Pancreas (tissue), 10 donors: ENCODE measurements at regions not wholly inside any gene's neighbourhood (a gene's known extent, or its start where the extent isn't known, plus 50 kb on each side); places are given as distances from the start of the nearest gene placed in this dataset.

Experiments
- ATAC-seq, 4 donors: fragments of 200-7000 bp; cut with Tn5 transposase; one replicate each; pipeline versions ENCODE4 v1.8.0 to v1.9.1; 2020; ENCODE audit warnings: mild to moderate bottlenecking in 4 of 4, moderate library complexity in 4 of 4
- DNase-seq, 6 donors: peaks; one replicate each; pipeline ENCODE4 v3.0.0-alpha.2; 2020
- FAIRE-seq: peaks from 2 replicates; lab custom pipeline; 2012; peaks lifted over from hg19 to GRCh38; lab: Jason Lieb, UNC
- H3K27ac ChIP-seq, 4 donors: fragments of 200-600 bp; sonication (generic); 1 replicate in 3 of 4; 2 replicates in 1 of 4; pipeline versions ENCODE4 v1.5.0 to v1.8.0; 2020
- H3K27me3 ChIP-seq, 4 donors: fragments of 200-600 bp; one replicate each; pipeline ENCODE4 v1.8.0; 2021
- H3K36me3 ChIP-seq, 3 donors: fragments of 200-600 bp; sonication (generic) in 1 of 3; one replicate each; pipeline versions ENCODE4 v1.5.0 to v1.8.0; 2020 to 2021
- H3K4me1 ChIP-seq, 3 donors: fragments of 200-600 bp; one replicate each; pipeline ENCODE4 v1.8.0; 2021
- H3K4me3 ChIP-seq, 4 donors: fragments of 200-600 bp; sonication (generic) in 2 of 4; one replicate each; pipeline versions ENCODE4 v1.5.0 to v1.8.0; 2020 to 2021
- H3K9me3 ChIP-seq, 4 donors: fragments of 200-600 bp; one replicate each; pipeline ENCODE4 v1.8.0; 2021
- WGBS, 2 donors: extraction: QIAGEN DNeasy Blood & Tissue Kit; methylation state at CpG; one replicate each; pipeline ENCODE4 v1.1.7; 2013; 5-methylcytosine and 5-hydroxymethylcytosine counted together
- intact Hi-C, 3 donors: fragments of 100-400 bp; cut with DNase I; formaldehyde crosslinking; loops; one replicate each; pipeline versions ENCODE4 v1.11.1 to v1.14.2; 2022
- TF ChIP-seq, protein P1 (sequence below), 4 donors: fragments of 200-600 bp; sonication (generic) in 3 of 4; IDR thresholded peaks; one replicate each; pipeline versions ENCODE4 v1.5.0 to v1.8.0; 2021; ENCODE audit warnings: antibody characterized with exemption in 4 of 4
- donor health status: healthy with polysubstance abuse.
- donor health status: DM: no; HTN: no; CAD: no; lungs with moderate emphysema.
- donor health status: DM: no; HTN: no; CAD: no.
- donor health status: control.
- donor health status: control.
- donor health status: Bipolar disorder and iron deficiency.
- donor health status: DM: yes; HTN: yes; CAD: no.
- donor health status: DM: no; HTN: no; CAD: no.
- donor health status: DM: no; HTN: no; CAD: no.
- donor health status: DM: yes; HTN: yes; CAD: no.

DNA sequence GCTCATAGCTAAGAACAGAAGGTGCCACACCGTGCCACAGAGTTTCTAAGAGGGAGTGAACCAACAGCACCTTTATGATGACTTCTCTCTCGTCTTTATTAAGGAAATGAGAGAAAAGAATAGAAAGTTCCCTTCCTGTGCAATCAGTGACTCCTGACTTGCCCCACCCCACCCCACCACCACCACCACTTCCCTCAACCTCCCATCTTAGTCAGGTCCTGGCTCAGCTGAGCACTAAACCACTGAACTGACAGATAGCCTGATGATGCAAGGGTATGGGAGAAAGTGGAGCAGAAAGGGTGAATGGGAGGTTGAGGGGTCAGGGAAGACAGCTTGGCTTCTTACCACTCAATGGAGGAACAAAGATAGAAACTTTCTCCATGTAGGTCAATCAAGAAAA lies 75.2 kb upstream of the RMDN2 start:
- no peak overlapping the region for H3K27ac ChIP-seq
- H3K27me3 ChIP-seq = no peaks in the 10 kb centered on the region
- ATAC-seq (no peak), FAIRE-seq (no peak), DNase-seq (no peak)
- H3K4me1 ChIP-seq = peaks cover 0 to 3% (median 0%) of the 10 kb centered on the region in 3 donors
- WGBS, 2 donors = 85 to 86% methylated on average over 2 of the region's 2 CpGs
- H3K36me3 ChIP-seq = no peaks in the 10 kb centered on the region
- TF ChIP-seq, protein P1, sequence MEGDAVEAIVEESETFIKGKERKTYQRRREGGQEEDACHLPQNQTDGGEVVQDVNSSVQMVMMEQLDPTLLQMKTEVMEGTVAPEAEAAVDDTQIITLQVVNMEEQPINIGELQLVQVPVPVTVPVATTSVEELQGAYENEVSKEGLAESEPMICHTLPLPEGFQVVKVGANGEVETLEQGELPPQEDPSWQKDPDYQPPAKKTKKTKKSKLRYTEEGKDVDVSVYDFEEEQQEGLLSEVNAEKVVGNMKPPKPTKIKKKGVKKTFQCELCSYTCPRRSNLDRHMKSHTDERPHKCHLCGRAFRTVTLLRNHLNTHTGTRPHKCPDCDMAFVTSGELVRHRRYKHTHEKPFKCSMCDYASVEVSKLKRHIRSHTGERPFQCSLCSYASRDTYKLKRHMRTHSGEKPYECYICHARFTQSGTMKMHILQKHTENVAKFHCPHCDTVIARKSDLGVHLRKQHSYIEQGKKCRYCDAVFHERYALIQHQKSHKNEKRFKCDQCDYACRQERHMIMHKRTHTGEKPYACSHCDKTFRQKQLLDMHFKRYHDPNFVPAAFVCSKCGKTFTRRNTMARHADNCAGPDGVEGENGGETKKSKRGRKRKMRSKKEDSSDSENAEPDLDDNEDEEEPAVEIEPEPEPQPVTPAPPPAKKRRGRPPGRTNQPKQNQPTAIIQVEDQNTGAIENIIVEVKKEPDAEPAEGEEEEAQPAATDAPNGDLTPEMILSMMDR (IDR thresholded peaks at IDR 0.05) = no peak
- intact Hi-C loops = no loop called here
- no peaks in the 10 kb centered on the region for H3K9me3 ChIP-seq
- no peak overlapping the region for H3K4me3 ChIP-seq

DNA sequence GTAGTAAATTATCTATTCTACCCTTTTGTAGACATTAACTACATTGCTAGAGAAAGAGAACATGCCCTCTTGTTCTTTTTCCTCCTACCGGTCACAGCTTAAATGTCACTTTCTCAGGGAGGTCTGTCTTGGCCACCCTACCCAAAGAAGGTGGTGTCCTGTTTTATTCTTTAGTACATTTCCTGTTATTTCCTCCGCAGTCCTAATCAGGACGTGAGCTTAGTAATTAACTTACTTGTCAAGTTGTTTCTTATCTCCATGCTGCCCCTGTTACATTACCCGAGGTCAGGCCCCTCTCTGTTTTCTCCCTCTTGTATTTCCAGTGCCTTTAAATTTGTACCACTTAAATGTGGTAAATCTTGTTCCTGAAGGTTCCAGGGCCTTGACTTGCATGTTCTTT lies 73.7 kb upstream of the RMDN2 start:
- Histone ChIP-seq H3K27me3 (no peaks in the 10 kb centered on the region), H3K4me1 (peaks cover 0 to 3% (median 0%) of the 10 kb centered on the region in 3 donors), H3K4me3 (no peak overlapping the region), H3K9me3 (no peaks in the 10 kb centered on the region), H3K36me3 (no peaks in the 10 kb centered on the region), H3K27ac (peak overlapping the region in 2 of 4 donors; percentile 3 to 47)
- 31 to 39% methylated on average over 4 of the region's 4 CpGs for WGBS, 2 donors
- DNase-seq = no peak
- intact Hi-C loops = no loop called here
- peak in 2 of 4 donors; percentile 25 to 31 for ATAC-seq
- TF ChIP-seq, protein P1 (IDR thresholded peaks at IDR 0.05) = no peak
- FAIRE-seq = no peak

DNA sequence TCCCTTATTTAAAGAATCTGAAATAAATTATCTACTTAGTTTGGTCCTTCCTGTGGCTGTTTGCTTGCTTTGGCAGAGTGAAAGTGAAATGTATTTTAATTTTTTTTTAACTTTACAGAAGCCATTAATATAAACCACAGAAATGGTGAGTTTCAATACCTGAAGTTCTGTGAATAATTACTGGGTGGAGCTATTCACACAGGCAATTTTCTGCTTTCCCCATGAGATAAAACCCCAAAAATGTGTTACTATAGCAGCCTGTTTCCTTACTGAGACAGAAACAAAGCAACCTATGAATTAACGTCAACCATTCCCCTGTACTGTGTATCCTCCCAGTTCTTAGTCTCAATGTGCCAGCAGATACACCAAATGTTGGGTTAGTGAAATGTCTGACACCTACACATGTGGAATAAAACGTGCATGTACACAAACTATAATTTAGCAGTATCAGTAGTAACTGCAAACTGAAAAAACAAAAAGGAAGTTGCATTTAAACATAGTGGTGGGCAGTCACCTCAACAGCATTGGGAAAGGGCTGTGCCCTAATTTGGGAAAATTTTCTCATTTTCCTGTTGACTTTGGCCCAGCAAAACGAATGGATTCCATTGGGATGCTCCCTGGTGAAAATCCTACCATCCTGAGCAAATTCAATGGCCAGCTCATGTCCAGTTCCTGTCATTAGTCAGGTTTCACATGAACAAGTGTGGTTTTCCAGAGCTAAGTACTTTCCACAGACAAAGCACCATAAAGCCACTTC lies 73.1 kb upstream of the RMDN2 start:
- Histone ChIP-seq H3K4me1 (peaks cover 0 to 3% (median 0%) of the 10 kb centered on the region in 3 donors), H3K4me3 (no peak overlapping the region), H3K9me3 (no peaks in the 10 kb centered on the region), H3K27me3 (no peaks in the 10 kb centered on the region), H3K27ac (peak overlapping the region in 2 of 4 donors; percentile 3 to 47), H3K36me3 (no peaks in the 10 kb centered on the region)
- TF ChIP-seq, protein P1 (IDR thresholded peaks at IDR 0.05) = no peak
- intact Hi-C loops = no loop called here
- no peak for ATAC-seq
- no peak for FAIRE-seq
- no peak for DNase-seq
- 60 to 72% methylated on average over 3 of the region's 3 CpGs for WGBS, 2 donors

DNA sequence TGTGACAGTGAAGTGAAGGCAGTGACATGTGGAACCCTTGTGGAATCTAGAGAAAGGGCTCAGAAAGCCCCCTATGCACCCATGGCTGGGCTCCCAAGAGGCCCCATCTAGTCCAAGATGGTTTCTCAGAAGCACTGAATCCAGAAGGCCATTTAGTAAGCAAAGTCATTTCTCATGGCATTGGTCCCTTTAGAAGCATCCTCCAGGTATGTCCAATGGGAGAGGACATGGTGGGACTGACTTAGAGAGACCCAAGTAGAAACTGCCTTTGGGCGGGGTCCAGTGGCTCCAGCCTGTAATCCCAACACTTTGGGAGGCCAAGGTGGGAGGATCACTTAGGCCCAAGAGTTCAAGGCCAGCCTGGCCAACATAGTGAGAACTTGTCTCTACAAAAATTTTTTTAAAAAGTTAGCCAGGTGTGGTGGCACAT lies 72.5 kb upstream of the RMDN2 start:
- Histone ChIP-seq H3K9me3 (no peaks in the 10 kb centered on the region), H3K4me1 (peaks cover 0 to 3% (median 0%) of the 10 kb centered on the region in 3 donors), H3K27me3 (no peaks in the 10 kb centered on the region), H3K4me3 (no peak overlapping the region), H3K27ac (no peak overlapping the region), H3K36me3 (no peaks in the 10 kb centered on the region)
- FAIRE-seq = no peak
- no peak for DNase-seq
- WGBS, 2 donors = 90 to 100% methylated on average over 1 of the region's 1 CpG
- TF ChIP-seq, protein P1 (IDR thresholded peaks at IDR 0.05) = no peak
- intact Hi-C loops = no loop called here
- no peak for ATAC-seq

DNA sequence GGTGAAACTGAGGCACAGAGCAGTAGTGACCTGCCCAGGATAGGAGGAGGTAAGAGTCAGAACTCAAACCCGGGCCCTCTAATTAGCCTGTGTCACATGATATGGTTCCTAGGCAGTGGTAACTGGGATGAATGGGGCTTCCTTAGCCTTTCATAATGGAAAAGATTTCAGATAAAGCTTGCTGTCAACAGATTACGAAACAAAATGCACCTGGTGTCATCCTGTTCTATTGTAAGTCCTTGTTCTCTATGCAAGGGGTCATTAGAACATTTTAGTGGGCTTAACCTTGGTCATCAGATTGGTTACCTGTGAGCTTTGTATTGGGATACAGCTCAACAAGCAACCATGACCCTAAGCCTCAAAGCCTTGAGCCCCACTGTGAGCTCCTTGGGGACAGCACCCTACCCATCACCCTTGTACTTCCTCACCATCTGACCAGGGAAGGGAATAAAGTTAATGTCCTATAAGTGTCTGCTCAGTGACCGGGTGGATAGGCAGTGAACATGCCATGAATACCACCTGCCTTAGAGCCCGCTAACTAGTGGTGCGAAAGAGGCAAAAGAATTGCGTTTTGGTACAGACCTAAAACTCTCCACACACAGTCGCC lies 70.3 kb upstream of the RMDN2 start:
- intact Hi-C loops = no loop called here
- H3K9me3 ChIP-seq = no peaks in the 10 kb centered on the region
- ATAC-seq (no peak), DNase-seq (no peak), FAIRE-seq (no peak)
- 83 to 87% methylated on average over 7 of the region's 7 CpGs for WGBS, 2 donors
- TF ChIP-seq, protein P1 (IDR thresholded peaks at IDR 0.05) = no peak
- no peaks in the 10 kb centered on the region for H3K27me3 ChIP-seq
- H3K36me3 ChIP-seq = no peaks in the 10 kb centered on the region
- no peak overlapping the region for H3K4me3 ChIP-seq
- H3K27ac ChIP-seq = no peak overlapping the region
- peaks cover 0 to 3% (median 0%) of the 10 kb centered on the region in 3 donors for H3K4me1 ChIP-seq
